HG02759 (cell line): ENCODE measurements at regions not wholly inside any gene's neighbourhood (a gene's known extent, or its start where the extent isn't known, plus 50 kb on each side); places are given as distances from the start of the nearest gene placed in this dataset.

Experiments
- ATAC-seq: cut with Tn5 transposase; IDR thresholded peaks from one replicate; pipeline ENCODE4 v1.9.1; 2021; ENCODE audit warnings: mild to moderate bottlenecking, moderate library complexity; ENCODE audit not compliant: unreplicated experiment

DNA sequence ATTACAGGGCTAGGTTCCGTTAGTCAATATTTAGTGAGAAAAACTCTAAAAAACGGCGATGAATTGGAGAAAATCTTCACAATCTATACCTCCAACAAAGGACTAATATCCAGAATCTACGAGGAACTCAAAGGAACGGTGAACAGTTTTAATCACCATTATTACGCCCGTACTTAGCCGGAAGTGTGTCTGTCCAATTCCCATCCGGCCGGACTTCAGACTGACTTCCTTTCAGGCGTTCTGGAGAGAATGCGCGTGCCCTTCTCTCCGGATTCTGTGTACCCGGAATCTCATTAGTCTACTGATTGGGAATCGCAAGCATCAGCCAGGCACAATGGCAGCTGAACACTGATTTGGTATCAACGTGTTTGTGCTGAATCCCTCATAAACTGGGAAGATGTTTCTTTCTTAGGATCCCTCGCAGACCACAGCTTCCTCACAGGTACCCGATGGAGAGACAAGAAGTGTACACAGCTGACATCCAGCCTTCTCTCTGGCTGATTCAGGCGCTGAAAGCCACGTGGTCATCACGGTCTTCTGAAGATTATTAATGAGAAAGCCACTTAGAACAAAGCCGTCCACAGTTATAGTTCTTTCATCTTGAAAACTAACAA lies 239.9 kb downstream of the ZNF516 start:
- no peak for ATAC-seq

DNA sequence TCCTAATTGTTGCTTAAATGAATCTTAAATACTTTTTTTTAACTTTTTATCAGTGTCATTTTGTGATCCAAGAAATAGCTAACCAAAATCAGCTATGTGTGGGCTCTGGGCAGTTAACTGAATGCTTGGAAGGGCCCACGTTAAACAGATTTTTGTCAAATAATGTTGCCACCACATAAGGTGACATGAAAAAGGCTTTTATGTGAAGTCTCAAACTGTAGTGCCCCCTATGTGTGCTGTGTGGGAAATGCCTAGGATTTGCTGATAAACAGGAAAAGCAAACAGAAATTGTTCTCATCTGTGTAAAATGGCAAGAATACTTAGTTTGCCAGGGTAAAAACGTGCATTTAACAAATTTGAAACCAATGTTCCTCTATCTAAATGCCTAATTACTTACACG lies 242.2 kb downstream of the ZNF516 start:
- no peak for ATAC-seq

DNA sequence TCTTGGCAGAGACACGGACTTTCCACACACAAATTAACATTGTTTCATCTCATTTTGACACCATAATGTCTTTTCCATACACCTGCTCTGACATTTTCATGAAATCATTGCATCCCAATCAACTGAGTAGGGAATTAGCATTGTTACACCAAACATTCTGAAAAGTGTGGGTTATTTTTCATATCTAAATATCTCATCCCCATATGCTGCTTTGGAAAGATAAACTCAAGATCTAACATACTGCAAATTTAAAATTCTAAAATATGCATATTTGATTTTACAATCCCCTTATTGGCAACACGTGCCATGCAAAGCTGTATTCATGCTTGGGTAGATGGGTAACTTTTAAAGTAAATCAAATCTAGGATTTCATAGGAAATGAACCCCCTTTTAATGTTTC lies 242.9 kb downstream of the ZNF516 start:
- ATAC-seq: no peak

DNA sequence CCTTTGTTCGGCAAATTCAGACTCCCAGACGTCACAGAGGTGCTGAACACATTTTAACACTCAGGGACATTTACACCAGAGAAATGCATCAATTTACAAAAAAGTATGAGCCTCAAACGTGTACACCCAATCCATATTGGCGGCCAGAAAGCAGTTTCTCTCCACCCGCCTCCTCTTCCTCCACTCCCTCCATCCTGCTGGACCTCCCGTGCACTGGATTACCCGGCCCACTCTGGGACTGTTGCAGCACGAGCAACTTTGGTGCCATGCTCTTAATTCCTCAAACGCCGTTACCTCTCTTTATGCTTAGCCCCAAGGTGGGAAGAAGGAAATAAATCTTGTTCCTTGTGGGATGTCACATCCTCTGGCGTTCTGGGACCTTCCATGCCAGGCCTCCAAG lies 243.4 kb downstream of the ZNF516 start:
- ATAC-seq: no peak

DNA sequence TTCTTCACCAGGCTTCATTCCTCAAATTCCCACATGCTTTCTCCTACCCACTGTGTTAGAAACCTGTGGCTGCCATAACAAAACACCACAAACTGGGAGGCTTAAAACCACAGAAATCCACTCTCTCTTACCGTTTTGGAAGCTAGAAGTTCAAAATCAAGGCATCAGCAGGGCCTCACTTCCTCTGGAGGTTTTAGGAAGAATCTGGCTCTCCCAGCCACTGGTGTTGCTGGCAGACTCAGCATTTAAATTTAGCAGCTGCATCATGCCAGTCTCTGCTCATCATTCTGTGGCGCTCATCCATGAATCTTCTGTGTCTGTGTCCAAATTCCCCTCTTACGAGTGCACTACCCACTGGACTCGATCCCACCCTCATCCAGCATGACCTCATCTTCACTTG lies 248.5 kb downstream of the ZNF516 start:
- no peak for ATAC-seq

DNA sequence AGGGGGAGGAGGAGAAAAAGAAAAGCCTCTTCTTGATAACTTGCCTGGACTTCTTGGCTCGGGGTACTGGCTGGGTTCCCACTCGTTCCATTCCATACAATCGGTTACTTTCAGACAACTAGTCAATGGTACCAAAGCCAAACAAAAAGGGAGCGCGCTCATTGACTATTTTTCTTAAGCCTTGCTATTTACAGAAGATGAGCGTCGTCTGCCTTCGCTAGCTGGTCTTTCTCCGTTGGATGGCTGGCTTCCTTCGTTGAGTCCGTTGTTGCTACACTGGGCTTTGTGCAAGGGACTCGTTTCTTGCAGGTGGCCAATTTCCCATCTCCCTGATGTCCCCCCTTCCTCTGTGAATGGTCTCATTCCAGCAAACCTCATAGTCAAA lies 260.4 kb downstream of the ZNF516 start:
- no peak for ATAC-seq

DNA sequence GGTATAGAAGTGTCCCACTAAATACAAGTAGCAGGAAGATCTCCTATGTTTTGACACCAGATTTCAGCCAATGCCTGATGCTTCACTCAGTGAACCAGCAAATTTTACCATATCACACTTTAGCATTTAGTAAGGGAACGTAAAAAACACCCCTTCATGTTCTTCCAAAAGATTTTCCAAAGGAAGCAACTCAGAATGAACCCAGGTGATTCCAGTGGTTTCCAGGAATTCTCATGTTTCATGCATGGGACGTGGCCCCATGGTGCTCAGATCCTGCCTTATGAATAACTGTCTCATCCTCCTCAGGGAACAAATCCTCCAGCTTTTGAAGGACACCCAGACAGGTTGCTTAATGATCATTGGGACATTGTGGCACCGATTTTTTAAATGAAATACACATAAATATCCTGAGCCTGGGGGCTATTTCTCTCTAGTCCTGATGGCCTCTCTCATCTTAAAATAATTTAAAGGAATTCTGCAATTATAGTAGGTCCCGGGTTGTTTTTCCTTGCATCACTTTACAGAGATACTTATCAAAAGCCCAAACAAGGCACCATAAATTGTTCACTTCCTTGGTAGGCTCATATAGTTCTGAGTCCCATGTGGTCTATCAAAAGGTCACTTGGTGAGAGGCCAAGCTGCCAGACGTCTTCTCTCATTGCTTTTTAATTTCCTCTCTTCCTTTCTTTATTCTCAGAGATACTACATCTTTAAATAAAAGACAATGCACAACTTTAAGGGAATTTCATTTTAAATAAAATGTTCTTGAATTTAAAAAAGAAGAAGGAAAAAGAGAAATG lies 261.0 kb downstream of the ZNF516 start:
- no peak for ATAC-seq

DNA sequence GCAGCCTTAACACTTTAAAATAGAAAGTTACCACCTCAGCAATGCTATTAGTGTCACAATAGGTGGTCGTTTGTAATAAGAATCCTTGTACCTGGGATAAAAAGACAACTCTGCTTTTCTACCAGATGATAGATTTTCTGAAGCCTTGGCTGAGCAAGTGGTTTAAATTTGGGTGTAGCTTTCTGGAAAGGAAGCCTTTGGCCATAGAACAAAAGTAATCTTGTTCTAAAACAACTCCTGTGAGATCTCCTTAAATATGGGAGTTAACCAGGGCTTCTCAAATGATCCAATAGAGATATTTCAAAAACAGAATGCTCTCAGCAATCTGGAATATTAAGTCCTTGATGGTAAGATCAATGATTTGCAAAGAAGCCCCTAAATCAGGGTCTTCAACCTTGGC lies 261.6 kb downstream of the ZNF516 start:
- no peak for ATAC-seq

DNA sequence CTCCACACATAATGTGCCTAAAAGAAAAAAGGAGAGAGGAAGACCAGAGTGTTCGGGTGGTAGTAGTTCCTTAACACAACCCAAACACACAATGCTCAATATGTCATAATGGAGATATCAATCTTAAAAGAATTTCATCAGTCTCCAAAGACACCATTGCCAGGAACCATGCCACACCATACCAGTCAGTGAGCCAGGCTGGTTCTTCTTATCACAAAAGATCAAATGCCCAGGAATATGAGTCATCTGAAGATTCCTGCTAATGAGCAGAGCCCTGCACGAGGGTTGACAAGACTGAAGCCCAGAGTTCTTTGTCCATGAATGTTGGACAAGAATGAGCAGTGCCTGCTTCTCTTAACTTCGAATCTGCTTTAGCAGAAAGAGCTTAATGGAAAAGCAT lies 262.3 kb downstream of the ZNF516 start:
- ATAC-seq: no peak

DNA sequence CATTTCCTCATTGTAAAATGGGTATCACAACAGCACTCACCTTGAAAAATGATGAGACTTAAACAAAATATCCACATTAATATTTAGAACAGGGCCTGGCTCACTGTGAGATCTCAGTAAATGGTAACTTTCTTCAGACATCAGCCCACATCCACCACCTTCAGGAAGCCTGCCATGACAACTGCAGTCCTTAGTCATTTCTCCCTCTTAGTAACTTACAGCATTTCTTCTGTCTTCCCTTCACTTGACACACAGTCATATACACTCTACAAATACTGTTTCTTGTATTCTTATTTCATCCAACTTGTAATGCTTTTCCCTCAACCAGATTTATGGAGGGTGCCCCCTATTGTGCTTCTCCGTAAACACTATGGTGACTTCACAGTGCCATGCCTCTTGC lies 263.0 kb downstream of the ZNF516 start:
- no peak for ATAC-seq

DNA sequence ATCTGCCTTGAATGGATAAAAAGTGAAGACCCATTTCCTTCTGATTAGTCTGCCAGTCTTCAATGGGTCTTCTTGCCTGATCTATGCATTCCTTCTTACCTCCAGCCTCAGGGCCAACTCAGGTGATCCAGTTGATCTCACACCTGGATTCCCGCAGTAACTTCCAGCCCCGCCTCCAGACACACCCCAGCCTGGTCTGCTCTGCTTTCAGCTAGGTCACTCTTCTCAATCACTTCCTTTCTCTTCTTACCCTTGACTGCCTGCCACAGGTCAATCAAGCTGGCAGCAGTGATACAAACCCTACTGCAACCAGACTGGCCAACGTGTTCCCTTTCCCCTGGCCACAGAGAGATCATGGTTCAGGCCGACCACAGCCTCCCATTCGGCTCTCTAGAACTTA lies 263.6 kb downstream of the ZNF516 start:
- no peak for ATAC-seq

DNA sequence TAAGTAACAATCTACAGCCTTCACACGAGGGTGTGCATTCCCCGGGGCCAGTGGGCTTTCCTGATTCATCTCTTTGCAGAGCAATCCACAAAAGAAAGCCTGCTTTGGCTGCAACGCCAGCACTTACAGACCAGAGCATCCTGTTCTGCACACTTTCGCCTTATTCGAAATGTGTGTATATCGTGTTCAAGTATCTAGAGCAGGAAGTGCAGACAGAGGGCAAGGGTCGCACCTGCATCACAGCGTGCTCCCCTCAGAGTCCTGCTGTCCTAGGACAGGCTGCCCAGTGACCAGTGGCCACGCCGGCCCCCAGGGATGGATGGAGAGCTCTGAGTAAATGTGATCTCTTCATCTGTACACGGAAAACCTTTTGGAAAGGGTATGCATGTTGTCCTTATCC lies 264.3 kb downstream of the ZNF516 start:
- no peak for ATAC-seq

DNA sequence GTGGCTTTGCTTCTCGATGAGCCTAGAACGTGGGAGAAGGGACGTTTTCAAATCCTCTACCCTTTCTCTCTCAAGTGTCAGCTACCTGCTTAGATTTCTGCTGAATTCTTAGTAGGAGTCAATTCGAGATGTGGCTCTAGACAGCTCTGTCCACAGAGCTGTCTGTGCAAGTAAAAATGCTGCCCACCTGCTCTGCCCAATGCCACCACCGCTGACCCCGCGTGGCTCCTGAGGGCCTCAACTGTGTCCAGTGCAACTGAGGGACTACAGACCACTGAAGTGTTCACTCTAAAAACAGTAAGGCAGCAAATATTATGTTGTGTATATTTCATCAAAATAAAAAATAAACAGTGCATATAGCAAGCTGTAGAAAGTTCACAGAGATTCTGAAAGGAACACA lies 266.3 kb downstream of the ZNF516 start:
- no peak for ATAC-seq

DNA sequence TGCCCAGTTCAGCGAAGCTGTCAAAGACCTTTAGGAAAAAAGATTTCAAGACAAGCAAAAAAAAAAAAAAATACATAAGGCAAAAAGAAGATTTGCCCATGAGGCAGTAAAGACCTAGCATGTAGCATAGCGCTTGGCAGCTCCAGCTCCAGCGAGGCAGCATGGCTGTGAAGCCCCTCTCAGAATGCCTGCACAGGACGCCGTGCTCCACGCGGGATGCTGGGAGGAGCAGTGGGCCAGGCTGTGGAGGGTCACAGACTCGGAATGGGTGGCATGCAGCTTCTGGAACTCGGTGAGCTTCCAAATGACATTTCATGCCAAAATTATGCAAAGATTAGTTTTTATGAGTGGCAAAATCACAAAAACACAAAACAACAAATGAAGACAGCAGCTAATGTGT lies 267.3 kb downstream of the ZNF516 start:
- ATAC-seq: no peak

DNA sequence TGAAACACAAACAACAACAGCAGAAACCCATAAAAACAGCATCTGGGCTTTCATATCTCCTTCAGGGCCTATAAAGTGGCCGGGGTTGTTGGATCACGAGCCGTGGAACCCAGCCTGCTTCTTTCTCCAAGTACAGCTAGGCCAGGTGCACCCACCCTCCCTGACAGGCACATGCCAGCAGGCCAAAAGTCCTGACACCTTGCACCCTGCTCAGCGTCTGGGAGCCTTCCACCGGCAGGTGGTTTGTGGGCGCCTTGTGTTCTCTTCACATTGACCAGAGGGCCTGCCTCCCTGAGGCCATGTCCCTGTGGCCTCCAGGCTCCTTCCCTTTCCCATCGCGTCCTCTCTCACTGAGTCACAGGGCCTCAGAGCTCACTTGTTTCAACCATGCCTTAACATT lies 271.6 kb downstream of the ZNF516 start:
- no peak for ATAC-seq

DNA sequence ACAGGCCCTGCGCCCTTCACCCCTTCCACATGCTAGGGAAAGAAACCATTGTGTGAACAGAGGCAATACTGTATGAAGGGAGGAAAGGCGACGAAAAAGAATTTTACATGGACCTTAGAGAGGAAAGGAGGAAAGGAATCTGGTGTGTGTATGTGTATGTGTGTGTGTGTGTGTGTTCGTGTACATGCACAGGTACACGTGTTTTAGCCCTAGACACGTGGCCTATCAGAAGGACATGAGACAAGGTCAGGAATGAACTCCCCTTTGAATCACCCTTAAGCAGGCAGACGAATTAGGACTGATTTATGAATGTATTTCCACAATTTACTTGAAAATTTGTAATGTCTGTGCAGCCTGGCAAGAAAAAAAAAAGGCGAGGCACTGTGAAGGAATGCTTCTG lies 276.0 kb downstream of the ZNF516 start:
- no peak for ATAC-seq

DNA sequence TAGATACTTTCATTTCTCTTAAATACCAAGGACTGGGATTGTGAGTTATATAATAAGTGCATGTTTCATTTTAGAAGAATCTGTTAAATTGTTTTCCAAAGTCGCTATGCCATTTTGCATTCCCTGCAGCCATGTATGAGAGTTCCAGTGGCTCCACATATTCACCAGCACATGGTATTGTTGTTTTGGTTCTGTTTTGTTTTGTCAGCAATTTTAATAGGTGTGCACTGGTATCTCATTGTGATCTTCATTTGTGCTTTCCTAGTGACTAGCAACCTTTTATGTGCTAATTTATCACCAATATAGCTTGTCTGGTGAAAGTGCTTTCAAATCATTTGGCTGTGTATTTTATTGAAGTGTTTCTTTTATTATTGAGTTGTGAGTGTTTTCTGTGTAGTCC lies 278.9 kb downstream of the ZNF516 start:
- ATAC-seq: no peak

DNA sequence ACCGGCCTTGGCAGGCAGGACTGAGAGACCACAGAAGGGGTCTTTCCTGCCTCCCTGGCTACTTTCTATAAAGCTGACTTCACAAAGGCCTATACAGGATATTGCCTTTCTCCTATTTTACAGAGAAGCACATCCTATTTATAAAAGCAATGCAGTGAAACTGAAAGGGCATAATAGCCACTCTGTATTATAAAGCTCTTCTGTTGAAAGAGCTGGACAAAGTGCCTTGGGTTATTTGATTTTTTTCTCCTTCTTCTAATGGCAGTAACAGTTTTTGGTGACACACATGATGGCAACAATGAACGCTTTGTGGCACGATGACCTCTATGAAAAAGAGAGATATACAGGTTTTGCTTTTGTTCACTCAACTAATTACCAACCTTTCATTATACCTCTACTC lies 281.1 kb downstream of the ZNF516 start:
- no peak for ATAC-seq

DNA sequence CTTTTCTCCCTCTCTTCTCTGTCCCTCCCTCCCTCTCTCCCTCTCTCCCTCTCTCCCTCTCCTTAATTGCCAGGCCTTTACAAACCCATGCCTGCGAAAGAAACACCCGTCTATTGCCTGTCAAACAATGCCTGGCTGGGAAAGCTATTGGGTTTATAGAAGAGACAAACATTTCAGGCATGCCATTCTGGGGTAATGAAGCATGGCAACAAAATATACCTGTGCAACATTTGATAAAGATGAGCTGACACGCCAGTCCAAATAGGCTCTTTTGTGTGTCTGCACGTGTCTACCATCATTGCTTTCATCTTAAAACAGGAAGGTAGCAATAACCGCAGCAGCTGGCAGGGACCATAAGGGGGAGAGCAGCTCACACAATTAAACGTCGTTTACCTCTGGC lies 282.1 kb downstream of the ZNF516 start:
- ATAC-seq: no peak

DNA sequence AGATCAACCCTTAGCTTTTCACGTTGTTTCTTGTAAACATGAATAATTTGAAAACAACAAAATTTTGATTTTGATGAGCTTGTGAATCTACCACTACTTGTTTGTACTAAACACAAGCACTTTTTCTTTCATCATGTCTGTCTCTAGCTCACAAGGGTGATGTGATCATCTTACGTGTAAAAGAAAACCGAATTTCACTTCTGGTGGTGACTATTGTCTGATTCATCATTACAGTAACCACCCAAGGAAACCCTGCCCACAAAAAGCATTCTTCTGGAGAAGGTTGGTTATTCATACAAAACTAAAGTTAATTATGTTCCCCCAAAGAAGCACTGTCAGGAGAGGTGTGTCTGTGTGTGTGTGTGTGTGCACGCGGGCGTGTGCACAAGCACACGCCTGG lies 285.4 kb downstream of the ZNF516 start:
- ATAC-seq: no peak

DNA sequence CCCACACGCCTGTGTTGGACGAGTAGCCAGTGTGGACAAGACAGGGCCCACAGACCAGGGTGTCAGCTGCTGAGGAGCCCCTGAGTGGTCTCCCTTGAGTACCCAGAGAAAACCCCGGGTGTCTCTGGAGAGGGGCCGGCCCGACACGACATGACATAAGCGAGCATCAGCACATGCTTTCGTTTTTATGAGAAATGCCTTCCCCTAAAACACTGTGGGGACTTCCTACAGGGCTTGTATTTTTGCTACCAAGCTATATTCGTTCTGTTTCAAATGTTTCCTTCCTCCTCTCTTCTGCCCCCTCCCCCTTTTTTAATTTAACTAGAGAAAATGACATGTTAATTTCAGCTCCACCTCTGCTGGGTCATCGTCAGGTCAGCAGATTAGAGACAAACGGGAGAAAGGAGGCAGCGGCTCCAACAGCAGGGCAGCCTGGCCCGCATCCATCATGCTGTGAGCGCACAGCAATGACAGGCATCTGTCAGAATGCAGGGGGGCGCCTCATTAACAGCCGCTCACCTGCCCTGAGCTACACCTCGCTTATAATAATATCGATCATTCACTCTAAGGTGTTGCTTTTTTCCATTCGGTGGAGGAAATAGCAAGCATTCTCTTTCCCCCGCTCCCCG lies 286.2 kb downstream of the ZNF516 start:
- ATAC-seq: peak; percentile 45

DNA sequence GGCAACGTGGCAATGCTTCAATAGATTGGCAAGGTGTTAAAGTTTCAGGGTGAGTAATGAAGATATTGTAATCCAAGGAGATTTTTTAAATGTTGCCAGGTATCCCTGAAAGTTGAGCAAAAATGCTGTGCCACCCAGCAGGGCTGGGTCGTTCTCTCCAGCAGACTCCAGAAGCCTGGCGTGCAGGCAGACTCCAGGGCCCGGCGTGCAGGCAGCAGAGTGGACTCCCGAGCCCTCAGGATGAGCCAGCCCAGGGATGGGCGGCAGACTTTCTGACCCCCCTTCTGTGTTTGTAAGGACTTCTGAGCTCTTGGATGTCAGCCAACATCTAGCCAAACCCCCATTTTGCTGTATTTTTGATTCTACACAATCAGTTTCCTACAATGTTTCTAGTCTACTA lies 289.1 kb downstream of the ZNF516 start:
- no peak for ATAC-seq
